HepG2 (cell line): ENCODE measurements at regions not wholly inside any gene's neighbourhood (a gene's known extent, or its start where the extent isn't known, plus 50 kb on each side); places are given as distances from the start of the nearest gene placed in this dataset.

Experiments used
- ATAC-seq: fragments of 200-7000 bp; cut with Tn5 transposase; 3 replicates; pipeline ENCODE4 v1.9.1; 2020; ENCODE audit warnings: mild to moderate bottlenecking, moderate library complexity
- BruUV-seq: library from RNA; stranded (reverse); fragments of 400-500 nt; replicated peaks from 2 replicates; lab custom pipeline; 2021; lab: Mats Ljungman, UMichigan
- CTCF ChIA-PET: fragments of 300-600 bp; formaldehyde crosslinking; extraction: SDS; loops from one replicate; lab custom pipeline; 2021; ENCODE audit warnings: low total read pairs, inconsistent platforms, low intra/inter-chr PET ratio; lab: Yijun Ruan, JAX
- POLR2A ChIA-PET: fragments of 350-600 bp; sonication (Branson Sonifier 250); formaldehyde crosslinking; loops from one replicate; lab custom pipeline; 2020; ENCODE audit warnings: antibody characterized with exemption, inconsistent platforms; lab: Yijun Ruan, JAX
- DNase-seq: peaks from one replicate; pipeline ENCODE4 v3.0.0-alpha.2; 2015; ENCODE audit warnings: low spot score
- FAIRE-seq: peaks from 3 replicates; lab custom pipeline; 2011; peaks lifted over from hg19 to GRCh38; lab: Jason Lieb, UNC
- H2AFZ ChIP-seq: one replicate; pipeline ENCODE4 v1.6.1; 2011; ENCODE audit warnings: low read length, inconsistent platforms
- H3K27ac ChIP-seq: fragments of 300-600 bp; 3 replicates; pipeline ENCODE4 v1.8.0; 2011; ENCODE audit warnings: mixed run types, mild to moderate bottlenecking, mixed read lengths, low read length, inconsistent platforms; ENCODE audit not compliant: insufficient read depth; ENCODE audit errors: extremely low read length
- H3K27me3 ChIP-seq, 2 experiments: fragments of 200-600 bp in 1 of 2; 2 replicates in 1 of 2; 3 replicates in 1 of 2; pipeline versions ENCODE4 v1.6.0 to v1.8.0; 2011; ENCODE audit warnings: low read length in 2 of 2, mild to moderate bottlenecking in 2 of 2, moderate library complexity in 2 of 2, inconsistent platforms in 1 of 2; ENCODE audit not compliant: insufficient read depth in 2 of 2, control insufficient read depth in 1 of 2
- H3K36me3 ChIP-seq, 2 experiments: fragments of 200-600 bp in 1 of 2; replicated peaks in 1 of 2; 2 replicates in 1 of 2; 3 replicates in 1 of 2; pipeline versions ENCODE4 v1.5.1 to v1.8.0; 2011; ENCODE audit warnings: low read length in 2 of 2, inconsistent platforms in 1 of 2; ENCODE audit not compliant: insufficient read depth in 2 of 2, control insufficient read depth in 1 of 2
- H3K4me1 ChIP-seq: 2 replicates; pipeline ENCODE4 v1.5.1; 2012; ENCODE audit warnings: low read length, inconsistent platforms; ENCODE audit not compliant: insufficient read depth
- H3K4me2 ChIP-seq: 2 replicates; pipeline ENCODE4 v1.6.0; 2011; ENCODE audit warnings: low read depth, low read length, inconsistent platforms
- H3K4me3 ChIP-seq, 3 experiments: fragments of 200-600 bp in 1 of 3; sonication (generic), shearing (Covaris generic) in 1 of 3; replicated peaks in 1 of 3; 2 replicates each; pipeline ENCODE4 v1.5.1; 2011 to 2016; ENCODE audit warnings: low read length in 3 of 3, inconsistent platforms in 2 of 3, low read depth in 2 of 3, mild to moderate bottlenecking in 2 of 3, control low read depth in 1 of 3, mixed read lengths in 1 of 3; ENCODE audit not compliant: insufficient read depth in 1 of 3
- H3K79me2 ChIP-seq: one replicate; pipeline ENCODE4 v1.6.1; 2011; ENCODE audit warnings: low read length, inconsistent platforms; ENCODE audit not compliant: insufficient read depth
- H3K9ac ChIP-seq: 2 replicates; pipeline ENCODE4 v1.6.0; 2011; ENCODE audit warnings: mild to moderate bottlenecking, low read depth, low read length, inconsistent platforms; ENCODE audit not compliant: insufficient read depth
- H3K9me3 ChIP-seq: 2 replicates; pipeline ENCODE4 v1.5.1; 2012; ENCODE audit warnings: mild to moderate bottlenecking, low read length
- H4K20me1 ChIP-seq: 2 replicates; pipeline ENCODE4 v1.6.0; 2011; ENCODE audit warnings: inconsistent platforms, mild to moderate bottlenecking, low read length, moderate library complexity; ENCODE audit not compliant: insufficient read depth
- CSRNP1 ChIP-seq: sonication (generic); formaldehyde crosslinking; IDR thresholded peaks from 2 replicates; pipeline ENCODE4 v1.8.1; 2023; ENCODE audit warnings: mild to moderate bottlenecking, missing genetic modification reagents
- DNMT3B ChIP-seq: conservative IDR thresholded peaks from 2 replicates; pipeline ENCODE4 v1.6.1; 2016; ENCODE audit warnings: missing biosample characterization, control low read depth
- MTF2 ChIP-seq: sonication (generic); formaldehyde crosslinking; IDR thresholded peaks from 2 replicates; pipeline ENCODE4 v1.5.0; 2020; ENCODE audit warnings: missing genetic modification reagents, borderline replicate concordance
- NONO ChIP-seq, 2 experiments: fragments of 450-650 bp in 1 of 2; sonication (generic) in 1 of 2; formaldehyde crosslinking in 1 of 2; IDR thresholded peaks in 1 of 2; conservative IDR thresholded peaks in 1 of 2; 2 replicates each; pipeline versions ENCODE4 v1.6.1 to v1.8.0; 2017 to 2022; ENCODE audit warnings: mild to moderate bottlenecking in 1 of 2, missing genetic modification reagents in 1 of 2, moderate library complexity in 1 of 2
- PITX1 ChIP-seq: sonication (generic); formaldehyde crosslinking; IDR thresholded peaks from 2 replicates; pipeline ENCODE4 v1.5.1; 2020; ENCODE audit warnings: mild to moderate bottlenecking, missing genetic modification reagents
- RARG ChIP-seq: sonication (generic); formaldehyde crosslinking; IDR thresholded peaks from 2 replicates; pipeline ENCODE4 v1.4.0; 2020; ENCODE audit warnings: low read depth, mild to moderate bottlenecking, missing genetic modification reagents
- RBFOX2 ChIP-seq: fragments of 200-400 bp; formaldehyde crosslinking; IDR thresholded peaks from 2 replicates; pipeline ENCODE4 v1.6.1; 2017; ENCODE audit warnings: low read depth, mild to moderate bottlenecking, low read length
- ZBTB20 ChIP-seq: sonication (generic); formaldehyde crosslinking; IDR thresholded peaks from 2 replicates; pipeline ENCODE4 v1.8.1; 2023; ENCODE audit warnings: missing genetic modification reagents, low read depth, mild to moderate bottlenecking, borderline replicate concordance
- ZBTB46 ChIP-seq: sonication (generic); formaldehyde crosslinking; IDR thresholded peaks from 2 replicates; pipeline ENCODE4 v1.4.0; 2020; ENCODE audit warnings: mild to moderate bottlenecking, missing genetic modification reagents, borderline replicate concordance
- ZNF646 ChIP-seq: sonication (generic); formaldehyde crosslinking; IDR thresholded peaks from 2 replicates; pipeline ENCODE4 v1.9.0; 2021; ENCODE audit warnings: mild to moderate bottlenecking, missing genetic modification reagents
- ZNF770 ChIP-seq: sonication (generic); formaldehyde crosslinking; IDR thresholded peaks from 2 replicates; pipeline ENCODE4 v1.5.0; 2020; ENCODE audit warnings: mild to moderate bottlenecking, missing genetic modification reagents
- WGBS: methylation state at CpG from one replicate; pipeline ENCODE4 v1.1.6; 2017; ENCODE audit warnings: low lambda C conversion rate; 5-methylcytosine and 5-hydroxymethylcytosine counted together
- in situ Hi-C: cut with HindIII; loops from 2 replicates; pipeline ENCODE4 v1.10.0; 2017; ENCODE audit warnings: low pct_unique_long_range_greater_than_20kb; ENCODE audit not compliant: extremely low pct_ligation_motif_present
- intact Hi-C: fragments of 100-400 bp; cut with micrococcal nuclease; formaldehyde crosslinking; loops from one replicate; pipeline ENCODE4 v1.10.0; 2022; ENCODE audit not compliant: unreplicated experiment

GRCh38 chr3:64814351-64814750, 126.6 kb upstream of the ADAMTS9 start:
- Histone ChIP-seq H3K4me3 (no peak overlapping the region), H3K79me2 (no peaks in the 10 kb centered on the region), H3K27me3 (no peaks in the 10 kb centered on the region), H3K9me3 (no peaks in the 10 kb centered on the region), H3K4me2 (no peak overlapping the region), H3K36me3 (no peaks in the 10 kb centered on the region), H2AFZ (no peak overlapping the region), H3K27ac (no peak overlapping the region), H3K4me1 (no peaks in the 10 kb centered on the region), H4K20me1 (no peaks in the 10 kb centered on the region), H3K9ac (no peak overlapping the region)
- DNase-seq (no peak), FAIRE-seq (no peak), ATAC-seq (no peak)
- BruUV-seq: no TSS peak
- 0% methylated on average over 2 of the region's 2 CpGs for WGBS
- CTCF ChIA-PET: no interaction called here
- in situ Hi-C loops (no loop called here), intact Hi-C loops (no loop called here)
- POLR2A ChIA-PET: no interaction called here
- TF ChIP-seq PITX1 (CRISPR knock-in tag) (no peak), MTF2 (CRISPR knock-in tag) (no peak), CSRNP1 (CRISPR knock-in tag) (no peak), DNMT3B (CRISPR knock-in tag) (no peak), ZBTB46 (CRISPR knock-in tag) (no peak), RARG (CRISPR knock-in tag) (no peak), RBFOX2 (no peak), ZNF646 (CRISPR knock-in tag) (no peak), NONO (IDR thresholded peaks at IDR 0.05) (no peak), NONO (CRISPR knock-in tag; conservative IDR thresholded peaks at IDR 0.05) (no peak), ZNF770 (no peak), ZBTB20 (CRISPR knock-in tag) (no peak)
